Esophagus squamous epithelium (tissue), 5 donors: ENCODE measurements at regions not wholly inside any gene's neighbourhood (a gene's known extent, or its start where the extent isn't known, plus 50 kb on each side); places are given as distances from the start of the nearest gene placed in this dataset.

Source experiments
- DNase-seq: peaks from one replicate; lab custom pipeline; 2025; lab: John Stamatoyannopoulos, UW
- H3K27ac ChIP-seq, 4 donors: fragments of 200-600 bp; sonication (generic); one replicate each; pipeline ENCODE4 v1.5.1; 2016 to 2019; ENCODE audit warnings: mild to moderate bottlenecking in 1 of 4
- H3K27me3 ChIP-seq, 4 donors: fragments of 200-600 bp; sonication (generic); 1 replicate in 3 of 4; 2 replicates in 1 of 4; pipeline versions ENCODE4 v1.5.1 to v1.6.0; 2017 to 2021; ENCODE audit warnings: antibody characterized with exemption in 1 of 4
- H3K36me3 ChIP-seq, 3 donors: fragments of 200-600 bp; sonication (generic); one replicate each; pipeline ENCODE4 v1.5.1; 2016 to 2019
- H3K4me1 ChIP-seq, 3 donors: fragments of 200-600 bp; sonication (generic); one replicate each; pipeline ENCODE4 v1.5.1; 2017 to 2019
- H3K4me3 ChIP-seq, 4 donors: fragments of 200-600 bp; sonication (generic); 1 replicate in 3 of 4; 2 replicates in 1 of 4; pipeline ENCODE4 v1.5.1; 2016 to 2019; ENCODE audit warnings: mild to moderate bottlenecking in 2 of 4, moderate library complexity in 1 of 4
- H3K9me3 ChIP-seq, 3 donors: fragments of 200-600 bp; sonication (generic); one replicate each; pipeline ENCODE4 v1.5.1; 2016 to 2019
- CTCF ChIP-seq, 6 experiments: fragments of 450-650 bp in 4 of 6; fragments of 200-600 bp in 2 of 6; sonication (generic) in 2 of 6; IDR thresholded peaks; one replicate each; pipeline ENCODE4 v1.5.1; 2016 to 2019; ENCODE audit warnings: antibody characterized with exemption in 6 of 6, mild to moderate bottlenecking in 4 of 6, moderate library complexity in 4 of 6
- POLR2A ChIP-seq, 4 donors: fragments of 450-650 bp; IDR thresholded peaks; one replicate each; pipeline ENCODE4 v1.6.1; 2017; ENCODE audit warnings: antibody characterized with exemption in 4 of 4, mild to moderate bottlenecking in 4 of 4, moderate library complexity in 3 of 4
- WGBS, 2 donors: methylation state at CpG; one replicate each; pipeline ENCODE4 v1.1.5; 2018; 5-methylcytosine and 5-hydroxymethylcytosine counted together
- intact Hi-C: fragments of 100-400 bp; cut with DNase I; formaldehyde crosslinking; loops from one replicate; pipeline ENCODE4 v1.15.0; 2022
- donor health status: DM: yes; HTN: yes; CAD: no.

GRCh38 chr3:168212664-168213285 lies 117.1 kb upstream of the GOLIM4 start:
- Histone ChIP-seq H3K36me3 (no peaks in the 10 kb centered on the region), H3K9me3 (no peaks in the 10 kb centered on the region), H3K4me3 (no peak overlapping the region), H3K27ac (no peak overlapping the region), H3K4me1 (peaks cover 0 to 5% (median 0%) of the 10 kb centered on the region in 3 donors), H3K27me3 (no peaks in the 10 kb centered on the region)
- no peak for DNase-seq
- intact Hi-C loops: loop anchor here (10.0 kb wide), 1 partner anchor 632 kb away; no protein-coding TSS in a partner anchor
- WGBS, 2 donors: 66 to 75% methylated on average over 3 of the region's 3 CpGs
- no peak for TF ChIP-seq CTCF (IDR thresholded peaks at IDR 0.05)

- TF ChIP-seq POLR2A (IDR thresholded peaks at IDR 0.05) (no peak), CTCF (IDR thresholded peaks at IDR 0.05) (no peak)
- Histone ChIP-seq H3K4me3 (no peak overlapping the region), H3K27me3 (no peaks in the 10 kb centered on the region), H3K9me3 (no peaks in the 10 kb centered on the region), H3K36me3 (no peaks in the 10 kb centered on the region), H3K27ac (no peak overlapping the region), H3K4me1 (no peaks in the 10 kb centered on the region)
- intact Hi-C loops: no loop called here
- DNase-seq: no peak
- WGBS, 2 donors: 72 to 73% methylated on average over 4 of the region's 4 CpGs
Observed at GRCh38 chr3:168205451-168205850, 109.7 kb upstream of the GOLIM4 start.

- no peak for DNase-seq
- Histone ChIP-seq H3K4me1 (no peaks in the 10 kb centered on the region), H3K27me3 (no peaks in the 10 kb centered on the region), H3K4me3 (no peak overlapping the region), H3K36me3 (no peaks in the 10 kb centered on the region), H3K27ac (no peak overlapping the region), H3K9me3 (no peaks in the 10 kb centered on the region)
- intact Hi-C loops: no loop called here
- no peak for TF ChIP-seq CTCF (IDR thresholded peaks at IDR 0.05)
- no peak for TF ChIP-seq POLR2A (IDR thresholded peaks at IDR 0.05)
- 31 to 33% methylated on average over 3 of the region's 3 CpGs for WGBS, 2 donors
Observed at GRCh38 chr3:168197162-168197561, 101.4 kb upstream of the GOLIM4 start.

GRCh38 chr3:168191856-168192255 lies 96.1 kb upstream of the GOLIM4 start:
- Histone ChIP-seq H3K4me1 (no peaks in the 10 kb centered on the region), H3K27ac (no peak overlapping the region), H3K36me3 (no peaks in the 10 kb centered on the region), H3K27me3 (no peaks in the 10 kb centered on the region), H3K9me3 (no peaks in the 10 kb centered on the region), H3K4me3 (no peak overlapping the region)
- intact Hi-C loops: no loop called here
- TF ChIP-seq CTCF (IDR thresholded peaks at IDR 0.05) (no peak), POLR2A (IDR thresholded peaks at IDR 0.05) (no peak)
- no peak for DNase-seq

GRCh38 chr3:168187233-168187632 lies 91.5 kb upstream of the GOLIM4 start:
- Histone ChIP-seq H3K4me1 (no peaks in the 10 kb centered on the region), H3K4me3 (no peak overlapping the region), H3K36me3 (no peaks in the 10 kb centered on the region), H3K27ac (no peak overlapping the region), H3K27me3 (no peaks in the 10 kb centered on the region), H3K9me3 (no peaks in the 10 kb centered on the region)
- TF ChIP-seq POLR2A (IDR thresholded peaks at IDR 0.05) (no peak), CTCF (IDR thresholded peaks at IDR 0.05) (no peak)
- 68 to 79% methylated on average over 3 of the region's 3 CpGs for WGBS, 2 donors
- intact Hi-C loops: no loop called here
- no peak for DNase-seq
